Left ventricle myocardium inferior (tissue), 1 donor: ENCODE measurements at regions not wholly inside any gene's neighbourhood (a gene's known extent, or its start where the extent isn't known, plus 50 kb on each side); places are given as distances from the start of the nearest gene placed in this dataset.

Experiments
- DNase-seq: peaks from one replicate; pipeline ENCODE4 v3.0.0-alpha.2; 2020
- H3K27ac ChIP-seq: fragments of 200-600 bp; replicated peaks from 2 replicates; pipeline ENCODE4 v1.8.0; 2021
- H3K27me3 ChIP-seq: fragments of 200-600 bp; 2 replicates; pipeline ENCODE4 v1.8.0; 2021; ENCODE audit warnings: low read depth
- H3K36me3 ChIP-seq: fragments of 200-600 bp; 2 replicates; pipeline ENCODE4 v1.8.0; 2021
- H3K4me1 ChIP-seq: fragments of 200-600 bp; 2 replicates; pipeline ENCODE4 v1.8.0; 2021
- H3K4me3 ChIP-seq: fragments of 200-600 bp; 2 replicates; pipeline ENCODE4 v1.8.0; 2021; ENCODE audit warnings: mild to moderate bottlenecking, moderate library complexity
- H3K9me3 ChIP-seq: fragments of 200-600 bp; replicated peaks from 2 replicates; pipeline ENCODE4 v1.8.0; 2021
- intact Hi-C: fragments of 100-400 bp; cut with micrococcal nuclease; formaldehyde crosslinking; loops from one replicate; pipeline ENCODE4 v1.11.0; 2022
- TF ChIP-seq, protein P1 (sequence below): fragments of 200-600 bp; IDR thresholded peaks from 2 replicates; pipeline ENCODE4 v1.8.0; 2021; ENCODE audit warnings: antibody characterized with exemption, mild to moderate bottlenecking, borderline replicate concordance
- donor health status: DM: no; HTN: yes; CAD: no; lungs with severe emphysema.

- Histone ChIP-seq H3K27me3 (no peaks in the 10 kb centered on the region), H3K4me1 (no peaks in the 10 kb centered on the region), H3K9me3 (no peaks in the 10 kb centered on the region), H3K27ac (no peak overlapping the region), H3K4me3 (no peak overlapping the region), H3K36me3 (no peaks in the 10 kb centered on the region)
- intact Hi-C loops: loop anchor here (5.0 to 10.0 kb wide), 2 partner anchors 563 to 1736 kb away; no protein-coding TSS in a partner anchor
- TF ChIP-seq, protein P1, sequence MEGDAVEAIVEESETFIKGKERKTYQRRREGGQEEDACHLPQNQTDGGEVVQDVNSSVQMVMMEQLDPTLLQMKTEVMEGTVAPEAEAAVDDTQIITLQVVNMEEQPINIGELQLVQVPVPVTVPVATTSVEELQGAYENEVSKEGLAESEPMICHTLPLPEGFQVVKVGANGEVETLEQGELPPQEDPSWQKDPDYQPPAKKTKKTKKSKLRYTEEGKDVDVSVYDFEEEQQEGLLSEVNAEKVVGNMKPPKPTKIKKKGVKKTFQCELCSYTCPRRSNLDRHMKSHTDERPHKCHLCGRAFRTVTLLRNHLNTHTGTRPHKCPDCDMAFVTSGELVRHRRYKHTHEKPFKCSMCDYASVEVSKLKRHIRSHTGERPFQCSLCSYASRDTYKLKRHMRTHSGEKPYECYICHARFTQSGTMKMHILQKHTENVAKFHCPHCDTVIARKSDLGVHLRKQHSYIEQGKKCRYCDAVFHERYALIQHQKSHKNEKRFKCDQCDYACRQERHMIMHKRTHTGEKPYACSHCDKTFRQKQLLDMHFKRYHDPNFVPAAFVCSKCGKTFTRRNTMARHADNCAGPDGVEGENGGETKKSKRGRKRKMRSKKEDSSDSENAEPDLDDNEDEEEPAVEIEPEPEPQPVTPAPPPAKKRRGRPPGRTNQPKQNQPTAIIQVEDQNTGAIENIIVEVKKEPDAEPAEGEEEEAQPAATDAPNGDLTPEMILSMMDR: peak; percentile 79
- DNase-seq: peak; percentile 33
Observed at GRCh38 chr4:101730291-101731117, 60.0 kb upstream of the BANK1 start.

DNA sequence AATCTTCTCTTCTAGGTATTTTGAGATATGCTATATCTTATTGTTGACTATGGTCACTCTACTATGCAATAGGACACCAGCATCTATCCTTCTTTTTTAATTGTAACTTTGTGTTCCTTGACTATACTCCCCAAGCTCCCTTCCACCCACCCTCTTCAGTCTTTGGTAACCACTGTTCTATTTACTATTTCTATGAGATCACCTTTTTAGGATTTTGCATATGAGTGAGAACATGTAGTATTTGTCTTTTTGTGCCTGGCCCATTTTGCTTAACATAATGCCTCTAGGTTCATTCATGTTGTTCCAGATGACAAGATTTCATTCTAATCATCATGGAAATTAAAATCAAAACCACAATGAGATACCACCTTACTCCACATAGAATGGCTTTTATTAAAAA, 63.3 kb upstream of the BANK1 start:
- Histone ChIP-seq H3K4me1 (no peaks in the 10 kb centered on the region), H3K27me3 (no peaks in the 10 kb centered on the region), H3K9me3 (no peaks in the 10 kb centered on the region), H3K36me3 (no peaks in the 10 kb centered on the region), H3K4me3 (no peak overlapping the region), H3K27ac (no peak overlapping the region)
- TF ChIP-seq, protein P1: no peak
- intact Hi-C loops: no loop called here
- no peak for DNase-seq

DNA sequence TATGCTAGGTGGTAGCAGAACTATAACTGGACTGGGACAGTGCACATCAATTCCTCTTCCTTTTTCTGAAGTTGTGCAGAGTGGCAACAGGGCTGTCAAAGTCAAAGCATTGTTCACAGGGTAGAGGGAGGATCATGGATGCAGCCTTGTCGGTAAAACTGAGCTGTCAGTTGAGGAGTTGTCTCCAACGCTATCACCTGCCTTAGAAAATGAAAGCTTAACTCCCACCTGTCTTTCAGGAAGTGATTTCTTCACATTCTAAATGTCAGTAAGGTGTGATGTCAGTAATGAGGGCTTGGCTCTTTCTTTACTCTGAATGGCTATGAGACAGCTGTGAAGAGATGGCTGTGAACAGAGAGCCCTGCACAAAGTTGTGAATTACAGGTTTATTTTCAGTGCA, 66.4 kb upstream of the BANK1 start:
- no peaks in the 10 kb centered on the region for H3K36me3 ChIP-seq
- H3K4me3 ChIP-seq: no peak overlapping the region
- TF ChIP-seq, protein P1: no peak
- intact Hi-C loops: no loop called here
- H3K9me3 ChIP-seq: peaks cover 1% of the 10 kb centered on the region
- H3K27me3 ChIP-seq: no peaks in the 10 kb centered on the region
- H3K4me1 ChIP-seq: no peaks in the 10 kb centered on the region
- no peak overlapping the region for H3K27ac ChIP-seq
- DNase-seq: no peak

GRCh38 chr4:101718810-101719209, 71.7 kb upstream of the BANK1 start:
- intact Hi-C loops: no loop called here
- Histone ChIP-seq H3K4me1 (no peaks in the 10 kb centered on the region), H3K9me3 (peaks cover 49% of the 10 kb centered on the region), H3K36me3 (no peaks in the 10 kb centered on the region), H3K27ac (no peak overlapping the region), H3K4me3 (no peak overlapping the region), H3K27me3 (no peaks in the 10 kb centered on the region)
- no peak for DNase-seq
- TF ChIP-seq, protein P1: no peak

DNA sequence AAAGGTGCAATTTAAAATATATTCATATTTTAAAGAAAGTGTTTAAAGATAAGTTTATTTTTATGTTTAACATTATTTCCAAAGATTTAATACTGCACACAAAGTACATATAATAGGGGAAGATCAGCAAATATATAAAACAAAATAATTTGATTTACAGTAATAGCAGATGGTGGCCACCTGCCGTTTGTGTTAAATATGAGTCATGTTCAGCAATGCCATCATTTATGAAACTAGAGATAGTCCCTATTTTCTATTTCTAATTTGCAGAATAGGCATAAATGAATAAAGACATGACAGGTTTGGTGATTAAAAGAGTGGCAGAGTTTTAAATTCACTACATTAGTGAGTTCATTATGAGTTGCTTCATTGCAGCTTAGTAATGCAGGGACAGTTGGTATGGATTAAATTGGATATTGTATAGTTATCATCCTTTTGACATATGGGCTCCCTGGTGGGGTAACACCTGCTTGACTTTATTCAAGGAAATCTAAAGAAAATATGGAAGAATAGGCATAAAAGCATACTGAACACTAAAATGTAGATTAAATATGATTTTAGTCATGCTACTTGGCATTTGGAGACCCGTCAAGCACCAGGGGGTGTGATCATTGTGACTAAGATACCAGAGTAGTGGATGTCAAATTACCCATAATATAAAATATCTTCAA, 78.8 kb upstream of the BANK1 start:
- DNase-seq: no peak
- H3K4me1 ChIP-seq: no peaks in the 10 kb centered on the region
- TF ChIP-seq, protein P1: no peak
- H3K36me3 ChIP-seq: no peaks in the 10 kb centered on the region
- intact Hi-C loops: no loop called here
- no peaks in the 10 kb centered on the region for H3K27me3 ChIP-seq
- no peak overlapping the region for H3K4me3 ChIP-seq
- H3K9me3 ChIP-seq: peaks cover 35% of the 10 kb centered on the region
- no peak overlapping the region for H3K27ac ChIP-seq
